Neural cell (in vitro differentiated cells): ENCODE measurements at regions not wholly inside any gene's neighbourhood (a gene's known extent, or its start where the extent isn't known, plus 50 kb on each side); places are given as distances from the start of the nearest gene placed in this dataset.

ENCODE experiments used
- H2AFZ ChIP-seq: fragments of 200-600, 300-800 bp; sonication (generic), shearing (Covaris generic); 2 replicates; pipeline ENCODE4 v1.6.0; 2014; ENCODE audit warnings: low read depth, mild to moderate bottlenecking, antibody characterized with exemption, low read length, moderate library complexity
- H3F3A ChIP-seq: fragments of 200-600 bp; shearing (Covaris generic); 2 replicates; pipeline ENCODE4 v1.6.1; 2016; ENCODE audit warnings: mild to moderate bottlenecking, moderate library complexity, mixed read lengths, antibody characterized with exemption, low read length; ENCODE audit not compliant: insufficient read depth, poor library complexity, severe bottlenecking
- H3K27ac ChIP-seq: fragments of 200-600, 300-800 bp; sonication (generic), shearing (Covaris generic); 2 replicates; pipeline ENCODE4 v1.5.1; 2014; ENCODE audit warnings: mild to moderate bottlenecking, low read length, moderate library complexity
- H3K27me3 ChIP-seq: fragments of 300-800, 200-600 bp; sonication (generic), shearing (Covaris generic); 2 replicates; pipeline ENCODE4 v1.6.0; 2014; ENCODE audit warnings: mild to moderate bottlenecking, low read depth, low read length, moderate library complexity; ENCODE audit not compliant: insufficient read depth
- H3K36me3 ChIP-seq: fragments of 300-800, 200-600 bp; sonication (generic), shearing (Covaris generic); 2 replicates; pipeline ENCODE4 v1.5.1; 2014; ENCODE audit warnings: mild to moderate bottlenecking, antibody characterized with exemption, low read length, moderate library complexity; ENCODE audit not compliant: insufficient read depth
- H3K4me2 ChIP-seq: fragments of 300-800, 200-600 bp; sonication (generic), shearing (Covaris generic); 2 replicates; pipeline ENCODE4 v1.6.0; 2014; ENCODE audit warnings: mild to moderate bottlenecking, low read length
- H3K4me3 ChIP-seq: fragments of 300-800, 200-600 bp; sonication (generic), shearing (Covaris generic); 2 replicates; pipeline ENCODE4 v1.5.1; 2014; ENCODE audit warnings: mild to moderate bottlenecking, low read length, moderate library complexity
- H3K79me2 ChIP-seq: fragments of 200-600 bp; shearing (Covaris generic); replicated peaks from 2 replicates; pipeline ENCODE4 v1.6.0; 2014; ENCODE audit warnings: mild to moderate bottlenecking, low read length, moderate library complexity; ENCODE audit not compliant: insufficient read depth
- H3K9ac ChIP-seq: fragments of 300-800, 200-600 bp; sonication (generic), shearing (Covaris generic); 2 replicates; pipeline ENCODE4 v1.6.1; 2016; ENCODE audit warnings: mild to moderate bottlenecking, low read length, mixed read lengths
- H3K9me2 ChIP-seq: fragments of 200-600 bp; shearing (Covaris generic); 2 replicates; pipeline ENCODE4 v1.6.1; 2016; ENCODE audit warnings: mild to moderate bottlenecking, low read length, mixed read lengths; ENCODE audit not compliant: insufficient read depth
- H3K9me3 ChIP-seq: fragments of 200-600, 300-800 bp; sonication (generic), shearing (Covaris generic); 2 replicates; pipeline ENCODE4 v1.6.1; 2016; ENCODE audit warnings: mild to moderate bottlenecking, mixed run types, low read length, moderate library complexity, mixed read lengths
- H4K20me1 ChIP-seq: fragments of 200-600 bp; shearing (Covaris generic); 2 replicates; pipeline ENCODE4 v1.6.1; 2016; ENCODE audit warnings: mild to moderate bottlenecking, mixed run types; ENCODE audit not compliant: insufficient read depth
- EP300 ChIP-seq: fragments of 450-650 bp; conservative IDR thresholded peaks from 2 replicates; pipeline ENCODE4 v1.6.1; 2014; ENCODE audit warnings: antibody characterized with exemption, mild to moderate bottlenecking, moderate library complexity; ENCODE audit not compliant: poor library complexity, severe bottlenecking
- EZH2 ChIP-seq: fragments of 200-600, 300-800 bp; shearing (Covaris generic), sonication (generic); IDR thresholded peaks from 2 replicates; pipeline ENCODE4 v1.6.1; 2014; ENCODE audit warnings: antibody characterized with exemption, low read length, borderline replicate concordance, mild to moderate bottlenecking; ENCODE audit not compliant: insufficient read depth, poor library complexity, severe bottlenecking
- MXI1 ChIP-seq: fragments of 450-650 bp; conservative IDR thresholded peaks from 2 replicates; pipeline ENCODE4 v1.6.1; 2014; ENCODE audit warnings: antibody characterized with exemption, mild to moderate bottlenecking; ENCODE audit not compliant: poor library complexity, severe bottlenecking
- POLR2AphosphoS5 ChIP-seq: IDR thresholded peaks from 2 replicates; pipeline ENCODE4 v1.6.1; 2012
- RAD21 ChIP-seq: fragments of 450-650 bp; conservative IDR thresholded peaks from 2 replicates; pipeline ENCODE4 v1.6.1; 2014; ENCODE audit warnings: antibody characterized with exemption, mild to moderate bottlenecking, moderate library complexity
- SMC3 ChIP-seq: fragments of 450-650 bp; conservative IDR thresholded peaks from 2 replicates; pipeline ENCODE4 v1.6.1; 2014; ENCODE audit warnings: antibody characterized with exemption, mild to moderate bottlenecking, moderate library complexity; ENCODE audit not compliant: poor library complexity
- TAF1 ChIP-seq: IDR thresholded peaks from 2 replicates; pipeline ENCODE4 v1.6.1; 2012; ENCODE audit warnings: low read depth
- TF ChIP-seq, protein P1 (sequence below): fragments of 450-650 bp; IDR thresholded peaks from 2 replicates; pipeline ENCODE4 v1.5.1; 2014; ENCODE audit warnings: antibody characterized with exemption, mild to moderate bottlenecking, moderate library complexity; ENCODE audit not compliant: poor library complexity, severe bottlenecking
- TF ChIP-seq, protein P2 (sequence below): IDR thresholded peaks from 2 replicates; pipeline ENCODE4 v1.6.1; 2012; ENCODE audit warnings: borderline replicate concordance

DNA sequence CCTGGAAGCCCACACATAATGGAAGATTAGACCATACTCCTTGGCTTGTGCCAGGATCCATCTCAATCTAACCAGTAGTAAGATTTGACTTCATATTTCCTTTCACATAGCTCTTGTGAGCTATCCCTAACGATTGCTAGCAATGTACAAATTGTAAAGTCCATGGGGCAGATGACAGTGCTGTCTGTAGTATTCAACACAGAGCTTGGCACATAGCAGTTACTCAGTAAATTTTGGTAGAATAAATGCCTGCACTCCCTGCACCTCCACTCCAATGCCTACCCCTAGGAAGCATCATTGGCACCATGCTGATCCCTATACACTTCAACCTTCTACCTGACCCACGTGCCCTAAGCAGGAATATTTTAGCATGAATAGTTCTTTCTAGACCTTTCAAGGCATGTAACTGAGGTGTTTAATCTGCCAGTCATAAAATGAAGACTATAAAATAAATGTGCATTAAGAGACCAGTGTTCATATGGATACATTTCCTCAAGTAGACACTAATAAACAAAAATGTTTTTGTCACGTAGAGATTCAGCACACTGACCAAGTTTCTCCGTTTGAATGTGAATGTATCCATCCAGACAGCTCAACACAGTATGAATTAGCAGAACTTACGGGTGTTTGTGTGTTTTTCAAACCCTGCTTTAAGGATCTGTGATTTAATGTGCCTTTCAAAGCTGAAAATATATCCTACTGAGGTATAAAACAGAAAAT lies 98.8 kb downstream of the BMP4 start:
- Histone ChIP-seq H4K20me1 (no peaks in the 10 kb centered on the region), H3K27ac (no peak overlapping the region), H3F3A (no peaks in the 10 kb centered on the region), H3K4me3 (no peak overlapping the region), H3K9me2 (no peaks in the 10 kb centered on the region), H3K36me3 (no peaks in the 10 kb centered on the region), H3K27me3 (no peaks in the 10 kb centered on the region), H3K9ac (no peak overlapping the region), H3K79me2 (no peaks in the 10 kb centered on the region), H3K9me3 (no peaks in the 10 kb centered on the region), H2AFZ (no peak overlapping the region), H3K4me2 (no peak overlapping the region)
- TF ChIP-seq, protein P1, sequence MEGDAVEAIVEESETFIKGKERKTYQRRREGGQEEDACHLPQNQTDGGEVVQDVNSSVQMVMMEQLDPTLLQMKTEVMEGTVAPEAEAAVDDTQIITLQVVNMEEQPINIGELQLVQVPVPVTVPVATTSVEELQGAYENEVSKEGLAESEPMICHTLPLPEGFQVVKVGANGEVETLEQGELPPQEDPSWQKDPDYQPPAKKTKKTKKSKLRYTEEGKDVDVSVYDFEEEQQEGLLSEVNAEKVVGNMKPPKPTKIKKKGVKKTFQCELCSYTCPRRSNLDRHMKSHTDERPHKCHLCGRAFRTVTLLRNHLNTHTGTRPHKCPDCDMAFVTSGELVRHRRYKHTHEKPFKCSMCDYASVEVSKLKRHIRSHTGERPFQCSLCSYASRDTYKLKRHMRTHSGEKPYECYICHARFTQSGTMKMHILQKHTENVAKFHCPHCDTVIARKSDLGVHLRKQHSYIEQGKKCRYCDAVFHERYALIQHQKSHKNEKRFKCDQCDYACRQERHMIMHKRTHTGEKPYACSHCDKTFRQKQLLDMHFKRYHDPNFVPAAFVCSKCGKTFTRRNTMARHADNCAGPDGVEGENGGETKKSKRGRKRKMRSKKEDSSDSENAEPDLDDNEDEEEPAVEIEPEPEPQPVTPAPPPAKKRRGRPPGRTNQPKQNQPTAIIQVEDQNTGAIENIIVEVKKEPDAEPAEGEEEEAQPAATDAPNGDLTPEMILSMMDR: no peak
- TF ChIP-seq SMC3 (no peak), POLR2AphosphoS5 (no peak), RAD21 (no peak), EP300 (no peak), MXI1 (no peak), TAF1 (no peak), EZH2 (no peak)
- TF ChIP-seq, protein P2, sequence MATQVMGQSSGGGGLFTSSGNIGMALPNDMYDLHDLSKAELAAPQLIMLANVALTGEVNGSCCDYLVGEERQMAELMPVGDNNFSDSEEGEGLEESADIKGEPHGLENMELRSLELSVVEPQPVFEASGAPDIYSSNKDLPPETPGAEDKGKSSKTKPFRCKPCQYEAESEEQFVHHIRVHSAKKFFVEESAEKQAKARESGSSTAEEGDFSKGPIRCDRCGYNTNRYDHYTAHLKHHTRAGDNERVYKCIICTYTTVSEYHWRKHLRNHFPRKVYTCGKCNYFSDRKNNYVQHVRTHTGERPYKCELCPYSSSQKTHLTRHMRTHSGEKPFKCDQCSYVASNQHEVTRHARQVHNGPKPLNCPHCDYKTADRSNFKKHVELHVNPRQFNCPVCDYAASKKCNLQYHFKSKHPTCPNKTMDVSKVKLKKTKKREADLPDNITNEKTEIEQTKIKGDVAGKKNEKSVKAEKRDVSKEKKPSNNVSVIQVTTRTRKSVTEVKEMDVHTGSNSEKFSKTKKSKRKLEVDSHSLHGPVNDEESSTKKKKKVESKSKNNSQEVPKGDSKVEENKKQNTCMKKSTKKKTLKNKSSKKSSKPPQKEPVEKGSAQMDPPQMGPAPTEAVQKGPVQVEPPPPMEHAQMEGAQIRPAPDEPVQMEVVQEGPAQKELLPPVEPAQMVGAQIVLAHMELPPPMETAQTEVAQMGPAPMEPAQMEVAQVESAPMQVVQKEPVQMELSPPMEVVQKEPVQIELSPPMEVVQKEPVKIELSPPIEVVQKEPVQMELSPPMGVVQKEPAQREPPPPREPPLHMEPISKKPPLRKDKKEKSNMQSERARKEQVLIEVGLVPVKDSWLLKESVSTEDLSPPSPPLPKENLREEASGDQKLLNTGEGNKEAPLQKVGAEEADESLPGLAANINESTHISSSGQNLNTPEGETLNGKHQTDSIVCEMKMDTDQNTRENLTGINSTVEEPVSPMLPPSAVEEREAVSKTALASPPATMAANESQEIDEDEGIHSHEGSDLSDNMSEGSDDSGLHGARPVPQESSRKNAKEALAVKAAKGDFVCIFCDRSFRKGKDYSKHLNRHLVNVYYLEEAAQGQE: no peak

DNA sequence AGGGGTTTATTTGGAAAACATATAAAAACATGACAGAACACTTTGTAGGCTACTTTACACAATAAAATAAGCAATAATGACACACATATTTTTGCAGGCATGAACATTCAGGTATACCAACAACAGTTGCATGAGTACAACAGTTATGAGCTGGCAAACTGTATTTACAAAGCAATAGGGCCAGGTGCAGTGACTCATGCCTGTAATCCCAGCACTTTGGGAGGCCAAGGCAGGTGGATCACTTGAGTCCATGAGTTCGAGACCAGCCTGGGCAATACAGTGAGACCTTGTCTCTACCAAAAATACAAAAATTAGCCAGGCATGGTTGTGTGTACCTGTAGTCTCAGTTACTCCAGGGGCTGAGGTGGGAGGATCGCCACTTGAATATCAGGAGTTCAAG lies 101.1 kb downstream of the BMP4 start:
- Histone ChIP-seq H3K79me2 (no peaks in the 10 kb centered on the region), H3K9ac (no peak overlapping the region), H3K9me2 (no peaks in the 10 kb centered on the region), H4K20me1 (no peaks in the 10 kb centered on the region), H3K4me3 (no peak overlapping the region), H3F3A (no peaks in the 10 kb centered on the region), H3K36me3 (no peaks in the 10 kb centered on the region), H2AFZ (no peak overlapping the region), H3K27ac (no peak overlapping the region), H3K4me2 (no peak overlapping the region), H3K9me3 (no peaks in the 10 kb centered on the region), H3K27me3 (no peaks in the 10 kb centered on the region)
- TF ChIP-seq, protein P1: no peak
- TF ChIP-seq EP300 (no peak), SMC3 (no peak), MXI1 (no peak), EZH2 (no peak)
- TF ChIP-seq, protein P2: no peak
